Left ventricle myocardium inferior (tissue), 1 donor: ENCODE measurements at regions not wholly inside any gene's neighbourhood (a gene's known extent, or its start where the extent isn't known, plus 50 kb on each side); places are given as distances from the start of the nearest gene placed in this dataset.

Source experiments
- DNase-seq: peaks from one replicate; pipeline ENCODE4 v3.0.0-alpha.2; 2020
- H3K27ac ChIP-seq: fragments of 200-600 bp; replicated peaks from 2 replicates; pipeline ENCODE4 v1.8.0; 2021
- H3K27me3 ChIP-seq: fragments of 200-600 bp; 2 replicates; pipeline ENCODE4 v1.8.0; 2021; ENCODE audit warnings: low read depth
- H3K36me3 ChIP-seq: fragments of 200-600 bp; 2 replicates; pipeline ENCODE4 v1.8.0; 2021
- H3K4me1 ChIP-seq: fragments of 200-600 bp; 2 replicates; pipeline ENCODE4 v1.8.0; 2021
- H3K4me3 ChIP-seq: fragments of 200-600 bp; 2 replicates; pipeline ENCODE4 v1.8.0; 2021; ENCODE audit warnings: mild to moderate bottlenecking, moderate library complexity
- H3K9me3 ChIP-seq: fragments of 200-600 bp; replicated peaks from 2 replicates; pipeline ENCODE4 v1.8.0; 2021
- CTCF ChIP-seq: fragments of 200-600 bp; IDR thresholded peaks from 2 replicates; pipeline ENCODE4 v1.8.0; 2021; ENCODE audit warnings: antibody characterized with exemption, mild to moderate bottlenecking, borderline replicate concordance
- intact Hi-C: fragments of 100-400 bp; cut with micrococcal nuclease; formaldehyde crosslinking; loops from one replicate; pipeline ENCODE4 v1.11.0; 2022
- donor health status: DM: no; HTN: yes; CAD: no; lungs with severe emphysema.

- no peaks in the 10 kb centered on the region for H3K9me3 ChIP-seq
- H3K27me3 ChIP-seq, result no peaks in the 10 kb centered on the region
- intact Hi-C loops, result no loop called here
- no peaks in the 10 kb centered on the region for H3K36me3 ChIP-seq
- no peak overlapping the region for H3K4me3 ChIP-seq
- H3K27ac ChIP-seq, result no peak overlapping the region
- no peaks in the 10 kb centered on the region for H3K4me1 ChIP-seq
- DNase-seq, result no peak
- no peak for TF ChIP-seq CTCF
Measured at GRCh38 chr13:58584610-58585009, 953.1 kb downstream of the PCDH17 start.

GRCh38 chr13:58587183-58587582, 955.6 kb downstream of the PCDH17 start:
- no peak for TF ChIP-seq CTCF
- H3K4me3 ChIP-seq, result no peak overlapping the region
- H3K27me3 ChIP-seq, result no peaks in the 10 kb centered on the region
- no peak overlapping the region for H3K27ac ChIP-seq
- intact Hi-C loops, result no loop called here
- H3K4me1 ChIP-seq, result no peaks in the 10 kb centered on the region
- DNase-seq, result no peak
- no peaks in the 10 kb centered on the region for H3K9me3 ChIP-seq
- no peaks in the 10 kb centered on the region for H3K36me3 ChIP-seq

DNA sequence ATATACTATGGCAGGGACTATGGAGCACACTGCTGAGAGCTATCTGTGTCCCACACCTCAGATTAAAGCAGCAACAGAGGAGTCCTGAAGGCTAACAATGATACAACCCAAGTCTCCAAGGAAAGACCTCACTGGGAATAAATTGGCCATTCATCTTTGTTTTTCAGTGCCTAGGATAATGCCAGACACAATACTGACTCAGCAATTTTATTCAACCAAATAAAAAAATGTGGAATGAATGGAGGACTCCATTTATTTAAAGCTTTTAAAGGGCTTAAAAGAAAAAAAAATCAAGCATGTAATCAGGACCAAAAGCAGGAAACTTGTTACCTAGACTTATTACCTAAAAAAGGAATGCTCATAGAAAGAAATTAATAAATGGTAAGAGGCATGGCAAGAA, 960.5 kb downstream of the PCDH17 start:
- H3K36me3 ChIP-seq, result no peaks in the 10 kb centered on the region
- intact Hi-C loops, result no loop called here
- H3K9me3 ChIP-seq, result no peaks in the 10 kb centered on the region
- H3K4me3 ChIP-seq, result no peak overlapping the region
- no peak for DNase-seq
- no peak for TF ChIP-seq CTCF
- no peak overlapping the region for H3K27ac ChIP-seq
- no peaks in the 10 kb centered on the region for H3K27me3 ChIP-seq
- H3K4me1 ChIP-seq, result no peaks in the 10 kb centered on the region

GRCh38 chr13:58592786-58593185, 961.2 kb downstream of the PCDH17 start:
- no peak for TF ChIP-seq CTCF
- no peaks in the 10 kb centered on the region for H3K27me3 ChIP-seq
- no peaks in the 10 kb centered on the region for H3K9me3 ChIP-seq
- H3K36me3 ChIP-seq, result no peaks in the 10 kb centered on the region
- H3K4me1 ChIP-seq, result no peaks in the 10 kb centered on the region
- no peak overlapping the region for H3K27ac ChIP-seq
- intact Hi-C loops, result no loop called here
- no peak for DNase-seq
- H3K4me3 ChIP-seq, result no peak overlapping the region

DNA sequence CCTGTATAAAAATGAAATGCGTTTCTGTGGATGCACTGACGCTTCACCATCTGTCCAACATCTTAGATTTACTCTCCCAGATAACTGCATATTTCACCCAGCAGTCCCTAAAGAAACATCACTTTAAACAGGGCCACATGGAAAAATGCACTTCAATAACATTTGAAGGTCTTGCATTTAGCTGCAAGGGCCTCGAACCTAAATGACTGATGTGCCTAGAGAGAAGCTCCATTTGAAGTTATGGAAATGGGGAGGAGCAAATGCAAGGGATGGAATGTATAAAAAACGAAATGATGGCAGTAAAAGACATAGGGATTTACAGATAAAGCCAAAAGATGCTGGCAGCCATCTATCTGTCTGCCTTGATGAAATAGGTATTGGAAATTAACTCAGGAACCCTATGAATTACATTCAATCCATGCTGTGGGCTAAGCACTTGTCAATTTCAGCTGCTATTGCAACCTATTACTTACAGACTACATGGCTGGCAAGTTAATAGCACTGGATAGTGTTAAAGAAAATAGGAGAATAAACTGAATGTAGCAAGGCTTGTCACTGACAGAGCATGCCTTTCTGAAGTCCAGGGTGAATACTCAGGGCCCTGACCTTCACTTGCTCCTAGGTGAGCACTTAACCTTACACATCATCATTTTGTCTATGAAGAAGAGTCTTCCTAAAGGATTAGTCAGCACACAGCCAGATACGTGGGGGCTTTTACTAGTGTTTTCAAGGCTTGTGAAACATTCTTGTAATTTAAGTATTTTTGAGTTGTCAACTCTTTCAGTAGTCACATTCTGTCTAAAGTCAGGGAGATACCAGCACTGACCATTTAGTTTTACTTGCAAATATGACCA, 963.4 kb downstream of the PCDH17 start:
- Histone ChIP-seq H3K27me3 (no peaks in the 10 kb centered on the region), H3K4me1 (no peaks in the 10 kb centered on the region), H3K27ac (no peak overlapping the region), H3K4me3 (no peak overlapping the region), H3K36me3 (no peaks in the 10 kb centered on the region), H3K9me3 (no peaks in the 10 kb centered on the region)
- no peak for TF ChIP-seq CTCF
- intact Hi-C loops, result no loop called here
- DNase-seq, result no peak
